Prostate gland (tissue), 2 donors: ENCODE measurements at regions not wholly inside any gene's neighbourhood (a gene's known extent, or its start where the extent isn't known, plus 50 kb on each side); places are given as distances from the start of the nearest gene placed in this dataset.

ENCODE experiments used
- CTCF ChIP-seq, 4 experiments: fragments of 200-600 bp in 2 of 4; fragments of 450-650 bp in 2 of 4; sonication (generic) in 2 of 4; IDR thresholded peaks; 1 replicate in 3 of 4; 2 replicates in 1 of 4; pipeline ENCODE4 v1.5.1; 2016 to 2019; ENCODE audit warnings: antibody characterized with exemption in 4 of 4, mild to moderate bottlenecking in 2 of 4, moderate library complexity in 2 of 4
- POLR2A ChIP-seq: fragments of 450-650 bp; IDR thresholded peaks from one replicate; pipeline ENCODE4 v1.6.1; 2016; ENCODE audit warnings: antibody characterized with exemption, mild to moderate bottlenecking
- POLR2AphosphoS5 ChIP-seq: sonication (generic); formaldehyde crosslinking; IDR thresholded peaks from one replicate; pipeline ENCODE4 v1.6.1; 2017; ENCODE audit warnings: antibody characterized with exemption

GRCh38 chr3:11906407-11906806, 59.7 kb upstream of the TAMM41 start:
- TF ChIP-seq CTCF (IDR thresholded peaks at IDR 0.05) (no peak), POLR2A (no peak), POLR2AphosphoS5 (no peak)
